GM21717 (cell line): ENCODE measurements at regions not wholly inside any gene's neighbourhood (a gene's known extent, or its start where the extent isn't known, plus 50 kb on each side); places are given as distances from the start of the nearest gene placed in this dataset.
"Not testable (repeated sequence)": the region's sequence is repeated elsewhere in the genome, so short reads cannot be mapped to it uniquely, and the experiment has no call there.

Experiments used
- ATAC-seq: cut with Tn5 transposase; IDR thresholded peaks from one replicate; pipeline ENCODE4 v1.9.1; 2021; ENCODE audit warnings: mild to moderate bottlenecking, moderate library complexity; ENCODE audit not compliant: unreplicated experiment

GRCh38 chr5:145467446-145467845 lies 367.7 kb downstream of the PRELID2 start:
- ATAC-seq = no peak

DNA sequence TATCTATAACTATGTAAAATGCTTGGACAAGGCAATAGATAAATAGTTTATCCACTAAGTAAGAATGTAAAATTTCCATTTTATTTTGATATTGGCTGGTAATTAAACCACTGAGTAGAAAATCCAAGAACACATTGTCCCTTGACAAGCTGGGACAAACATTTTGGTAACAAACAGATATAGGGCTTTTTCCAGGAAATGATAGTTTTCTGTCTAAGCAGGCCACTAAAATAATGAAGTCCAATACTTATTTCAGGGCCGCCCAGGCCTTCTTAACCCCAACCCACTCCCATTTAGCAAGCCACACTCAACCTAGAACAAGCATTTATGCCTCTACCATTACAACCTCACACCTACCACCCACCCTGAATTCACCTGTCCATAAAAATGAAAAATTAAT lies 368.6 kb downstream of the PRELID2 start:
- no peak for ATAC-seq

GRCh38 chr5:145465474-145466263 lies 369.5 kb downstream of the PRELID2 start:
- no peak for ATAC-seq

DNA sequence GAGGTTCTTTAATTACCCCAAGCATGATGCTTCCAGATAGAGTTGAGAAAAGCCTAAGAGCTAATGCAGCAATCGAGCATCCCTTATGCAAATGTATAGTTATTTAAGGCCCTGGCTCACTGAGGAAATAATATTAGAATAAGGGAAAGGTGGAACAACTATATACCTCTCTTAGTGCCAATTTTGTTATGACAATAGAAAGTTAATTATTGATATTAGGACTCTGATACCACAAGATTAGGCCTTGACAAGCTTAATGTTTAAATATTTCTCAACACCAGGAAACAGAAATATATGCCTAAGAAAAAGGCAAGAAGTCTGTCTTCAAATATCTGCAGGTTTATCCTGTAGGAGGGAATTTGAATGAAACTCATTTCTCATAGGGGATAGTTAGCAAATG lies 371.0 kb downstream of the PRELID2 start:
- no peak for ATAC-seq

DNA sequence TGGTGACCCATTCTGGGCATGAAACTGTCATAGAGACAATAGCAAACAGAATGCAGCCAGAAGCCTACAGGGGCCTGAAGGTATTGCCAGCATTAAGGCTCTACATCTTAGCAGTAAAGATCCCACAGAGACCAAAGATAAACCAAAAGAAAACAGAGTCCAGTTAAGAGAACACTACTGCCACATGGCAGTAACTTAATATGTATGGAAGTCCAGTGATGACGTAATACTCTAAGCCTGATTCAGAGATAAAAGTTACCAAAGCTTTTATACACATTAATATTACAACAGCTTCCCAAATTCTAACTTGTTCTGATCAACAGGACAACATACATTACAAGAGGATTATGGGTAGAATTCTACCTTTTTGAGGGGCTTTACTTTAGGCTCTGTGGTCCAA lies 371.5 kb downstream of the PRELID2 start:
- ATAC-seq = no peak

DNA sequence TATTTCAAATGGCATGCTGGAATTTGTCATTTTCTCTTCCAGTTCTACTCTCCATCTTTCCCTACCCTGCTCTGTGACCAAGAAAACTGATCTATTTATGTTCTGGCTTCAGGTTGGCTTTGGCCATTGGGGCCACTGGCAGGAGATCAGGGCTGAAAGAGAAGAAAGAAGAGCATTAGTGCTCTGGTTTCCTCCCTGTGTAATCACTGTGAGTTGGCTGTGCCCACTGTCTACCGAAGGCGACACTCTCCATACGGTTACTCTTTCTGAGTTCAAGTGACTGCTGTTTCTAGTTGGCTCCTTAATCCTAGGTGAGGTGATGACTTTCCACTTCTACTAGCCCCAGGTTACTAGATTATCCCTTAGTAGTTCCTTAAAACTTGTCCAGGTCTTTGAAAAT lies 372.6 kb downstream of the PRELID2 start:
- no peak for ATAC-seq

DNA sequence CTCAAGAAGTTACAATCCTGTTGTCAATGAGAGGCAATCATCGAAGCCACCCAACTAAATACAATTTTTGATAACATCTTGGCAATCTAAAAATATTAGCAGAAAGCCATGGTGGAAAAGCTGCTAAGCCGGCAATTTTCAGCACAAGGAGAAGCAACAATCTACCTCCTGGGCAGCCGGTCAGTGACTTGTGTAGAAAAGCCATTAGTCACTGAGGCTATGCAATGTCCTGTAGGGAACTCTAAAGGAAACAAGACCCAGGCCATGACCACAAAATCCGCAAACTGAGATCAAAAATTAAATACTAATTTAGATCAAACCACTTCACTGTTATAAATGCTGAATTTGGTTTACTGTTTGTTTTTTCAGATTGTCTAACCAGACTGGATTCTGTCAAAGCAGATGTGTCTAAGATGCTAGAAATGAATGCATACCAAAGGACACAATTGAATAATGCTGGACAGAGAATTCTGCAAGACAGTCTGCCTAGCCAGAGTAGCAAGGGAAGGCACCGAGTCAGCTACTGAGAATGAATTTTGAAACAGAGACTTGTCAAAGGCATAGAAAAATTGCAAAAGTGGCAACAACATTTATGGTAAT lies 384.8 kb downstream of the PRELID2 start:
- no peak for ATAC-seq

- ATAC-seq = no peak
These were observed 385.3 kb downstream of the PRELID2 start for GRCh38 chr5:145449794-145450193.

DNA sequence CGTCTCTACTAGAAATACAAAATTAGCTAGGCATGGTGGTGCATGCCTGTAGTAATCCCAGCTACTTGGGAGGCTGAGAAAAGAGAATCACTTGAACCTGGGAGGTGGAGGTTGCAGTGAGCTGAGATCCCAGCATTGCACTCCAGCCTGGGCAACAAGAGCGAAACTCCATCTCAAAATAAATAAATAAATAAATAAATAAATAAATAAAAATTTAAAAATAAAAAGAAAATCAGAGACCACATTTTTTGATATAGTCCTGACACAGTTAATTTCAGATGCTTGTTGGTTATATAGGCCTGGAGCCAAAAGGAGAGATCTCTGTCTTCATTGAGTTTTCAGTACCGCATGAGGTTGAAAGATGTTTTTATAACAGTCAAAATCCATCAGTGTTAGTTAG lies 388.3 kb downstream of the PRELID2 start:
- not testable (repeated sequence) for ATAC-seq

- no peak for ATAC-seq
These were observed 388.7 kb downstream of the PRELID2 start for GRCh38 chr5:145446412-145446811.

DNA sequence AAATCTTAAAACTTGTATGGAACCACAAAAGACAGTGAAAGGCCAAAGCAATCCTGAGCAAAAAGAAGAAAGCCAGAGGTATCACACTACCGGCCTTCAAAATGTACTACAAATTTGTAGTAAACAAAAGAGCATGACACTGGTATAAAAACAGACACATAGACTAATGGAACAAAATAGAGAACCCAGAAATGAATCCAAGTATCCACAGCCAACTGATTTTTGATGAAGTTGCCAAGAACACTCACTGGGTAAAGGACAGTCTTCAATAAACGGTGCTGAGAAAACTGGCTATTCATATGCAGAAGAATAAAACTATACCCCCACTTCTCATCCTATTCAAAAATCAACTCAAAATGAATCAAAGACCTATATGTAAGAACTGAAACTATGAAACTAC lies 390.1 kb downstream of the PRELID2 start:
- ATAC-seq = no peak

DNA sequence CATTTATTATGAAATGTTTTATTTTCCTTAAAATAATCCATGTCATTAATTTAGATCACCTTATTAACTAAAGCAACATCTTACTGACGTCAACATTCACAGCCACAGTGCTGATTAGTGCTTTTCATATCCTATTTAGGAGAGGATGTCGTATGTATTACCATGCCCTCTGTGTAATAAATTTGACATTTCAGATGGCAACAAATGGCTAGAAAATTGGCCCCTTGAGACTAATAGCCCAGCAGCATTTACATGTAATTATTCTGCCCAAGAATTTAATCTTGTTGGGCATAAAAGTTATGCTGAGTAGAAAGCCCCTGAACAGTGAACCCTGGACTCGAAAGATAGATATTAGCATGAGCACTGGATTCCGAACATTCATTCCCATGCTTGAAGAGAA lies 391.2 kb downstream of the PRELID2 start:
- ATAC-seq = no peak

DNA sequence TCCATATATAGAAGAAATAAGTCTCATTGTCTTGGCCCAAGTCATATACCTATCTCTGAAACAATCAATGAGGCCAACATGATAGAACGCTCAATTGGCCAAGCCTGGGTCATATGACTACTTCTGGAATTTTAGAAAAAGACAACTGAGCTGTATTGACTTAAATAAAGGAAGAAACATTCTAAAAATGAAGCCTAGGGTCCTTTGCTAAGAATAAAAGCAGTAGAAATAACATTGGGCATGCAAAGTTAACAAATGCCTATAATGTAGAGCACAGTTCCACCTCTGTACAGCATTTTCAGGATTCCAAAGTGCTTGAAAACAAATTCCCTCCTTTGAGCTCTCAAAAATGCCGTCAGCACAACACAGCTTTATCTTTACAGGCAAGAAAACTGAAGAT lies 391.8 kb downstream of the PRELID2 start:
- no peak for ATAC-seq

- ATAC-seq = not testable (repeated sequence)
These were observed 392.5 kb downstream of the PRELID2 start for GRCh38 chr5:145442661-145443060.

DNA sequence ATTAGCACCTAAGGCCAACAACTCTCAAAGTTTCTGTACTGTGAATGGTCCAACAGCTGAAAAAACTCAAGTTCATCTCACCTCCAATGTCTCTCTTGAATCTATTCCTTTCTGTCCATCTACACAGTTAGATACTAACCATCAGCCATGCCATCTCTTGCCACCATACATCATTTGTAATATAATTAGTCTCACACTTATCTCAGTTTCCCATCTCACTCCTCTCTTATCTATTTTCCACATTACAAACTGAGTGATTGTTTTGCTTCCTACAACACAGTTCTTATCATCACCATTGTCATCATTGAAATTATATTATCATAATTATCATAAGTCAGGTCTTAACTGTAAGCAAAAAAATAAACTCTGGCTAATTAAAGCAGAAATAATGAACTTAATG lies 393.9 kb downstream of the PRELID2 start:
- no peak for ATAC-seq

DNA sequence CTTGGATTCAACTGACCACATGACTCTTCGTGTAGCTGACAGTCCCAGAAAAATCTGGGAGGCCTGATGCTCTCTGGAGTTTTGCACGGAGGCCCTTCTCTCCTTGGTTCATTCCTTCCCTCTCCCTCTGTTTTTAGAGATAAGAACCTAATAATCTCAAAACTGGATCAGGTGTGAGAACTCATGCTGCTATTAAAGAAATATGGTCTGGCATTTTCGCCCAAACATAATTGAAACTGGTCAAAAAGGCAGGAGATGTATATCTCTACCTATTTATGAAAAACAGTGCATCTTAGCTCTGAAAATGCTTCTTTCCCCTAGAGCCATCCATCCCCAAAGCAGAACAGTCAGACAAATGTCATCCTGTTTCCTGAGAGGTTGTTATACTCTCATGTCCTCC lies 397.5 kb downstream of the PRELID2 start:
- no peak for ATAC-seq

- ATAC-seq = no peak
These were observed 402.1 kb downstream of the PRELID2 start for GRCh38 chr5:145433077-145433476.

DNA sequence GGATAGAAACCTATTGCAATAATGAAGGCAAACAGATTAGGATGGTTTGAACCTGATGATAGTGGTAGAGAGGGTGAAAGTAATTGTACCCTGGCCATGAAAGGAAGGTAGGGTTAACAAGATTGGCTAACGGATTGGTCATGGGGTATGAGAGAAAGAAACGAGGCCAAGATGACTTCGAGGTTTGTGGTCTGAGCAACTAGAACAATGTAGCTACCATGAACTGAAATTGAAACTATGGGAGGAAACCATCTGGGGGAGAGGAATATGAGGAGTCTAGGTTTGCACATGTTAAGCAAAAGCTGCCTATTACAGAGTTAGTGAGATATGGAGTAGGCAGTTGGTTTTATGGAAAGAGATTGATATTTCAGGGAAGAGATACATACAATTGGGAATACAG lies 406.0 kb downstream of the PRELID2 start:
- peak; percentile 56 for ATAC-seq

DNA sequence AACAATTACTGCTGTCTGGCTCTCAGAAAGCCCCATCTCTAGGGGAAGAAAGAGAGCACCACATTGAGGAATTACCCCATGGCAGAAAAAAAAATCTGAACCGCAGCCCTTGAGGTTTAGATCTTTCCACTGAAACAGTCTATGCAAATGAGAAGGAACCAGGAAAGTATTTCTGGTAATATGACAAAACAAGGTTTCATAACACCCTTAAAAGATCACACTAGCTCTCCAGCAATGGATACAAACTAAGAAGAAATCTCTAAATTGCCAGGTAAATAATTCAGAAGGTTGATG lies 427.1 kb downstream of the PRELID2 start:
- ATAC-seq = peak; percentile 76

- peak; percentile 46 for ATAC-seq
These were observed 427.7 kb downstream of the PRELID2 start for GRCh38 chr5:145407300-145408047.

- no peak for ATAC-seq
These were observed 431.1 kb downstream of the PRELID2 start for GRCh38 chr5:145403992-145404391.

GRCh38 chr5:145396888-145397287 lies 438.3 kb downstream of the PRELID2 start:
- ATAC-seq = no peak
